Upper lobe of right lung (tissue), 1 donor: ENCODE measurements at regions not wholly inside any gene's neighbourhood (a gene's known extent, or its start where the extent isn't known, plus 50 kb on each side); places are given as distances from the start of the nearest gene placed in this dataset.

Source experiments
- ATAC-seq: fragments of 200-7000 bp; cut with Tn5 transposase; one replicate; pipeline ENCODE4 v1.9.1; 2020; ENCODE audit warnings: mild to moderate bottlenecking, moderate library complexity
- DNase-seq: peaks from one replicate; pipeline ENCODE4 v3.0.0-alpha.2; 2020
- H3K27ac ChIP-seq: fragments of 200-600 bp; one replicate; pipeline ENCODE4 v1.8.0; 2022
- H3K27me3 ChIP-seq: fragments of 200-600 bp; one replicate; pipeline ENCODE4 v1.8.0; 2022; ENCODE audit warnings: mild to moderate bottlenecking
- H3K36me3 ChIP-seq: fragments of 200-600 bp; one replicate; pipeline ENCODE4 v1.8.0; 2022
- H3K4me1 ChIP-seq: fragments of 200-600 bp; one replicate; pipeline ENCODE4 v1.8.0; 2022
- H3K4me3 ChIP-seq: fragments of 200-600 bp; one replicate; pipeline ENCODE4 v1.8.0; 2022; ENCODE audit warnings: mild to moderate bottlenecking
- H3K9me3 ChIP-seq: fragments of 200-600 bp; one replicate; pipeline ENCODE4 v1.8.0; 2022
- intact Hi-C: fragments of 100-400 bp; cut with DNase I; formaldehyde crosslinking; loops from one replicate; pipeline ENCODE4 v1.11.0; 2022
- TF ChIP-seq, protein P1 (sequence below): fragments of 200-600 bp; IDR thresholded peaks from one replicate; pipeline ENCODE4 v1.8.0; 2022; ENCODE audit warnings: antibody characterized with exemption
- donor health status: DM: no; HTN: yes; CAD: no; lungs with severe emphysema.

DNA sequence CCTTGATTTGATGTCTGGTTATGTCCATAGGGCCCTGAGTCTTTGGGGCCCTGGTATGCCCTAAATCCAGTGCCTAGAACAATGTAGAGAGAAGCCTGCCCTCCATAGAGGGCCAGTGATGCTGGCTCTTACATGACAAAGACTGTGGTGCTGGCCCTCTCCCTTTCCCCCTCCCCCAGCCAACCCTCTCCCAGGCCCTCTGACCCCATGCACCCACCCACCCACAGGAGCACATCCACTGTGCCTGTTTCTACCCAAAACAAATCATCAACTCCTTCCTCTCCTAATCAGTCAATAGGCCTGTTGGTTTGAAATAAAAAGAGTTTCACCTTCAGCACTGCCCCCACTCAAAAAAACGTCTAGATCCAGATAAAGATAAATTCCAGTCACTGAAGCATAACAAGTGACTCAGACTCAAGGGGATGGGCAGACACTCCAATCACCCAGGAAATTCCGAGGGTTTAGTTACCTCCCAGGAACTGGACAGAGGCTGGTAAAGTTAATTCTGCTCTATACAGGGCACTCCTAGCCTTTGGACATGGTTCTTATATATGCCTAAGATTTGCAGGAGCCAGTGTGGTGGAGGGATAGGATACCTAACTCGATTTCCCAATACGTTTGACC lies 144.8 kb upstream of the VANGL1 start:
- TF ChIP-seq, protein P1, sequence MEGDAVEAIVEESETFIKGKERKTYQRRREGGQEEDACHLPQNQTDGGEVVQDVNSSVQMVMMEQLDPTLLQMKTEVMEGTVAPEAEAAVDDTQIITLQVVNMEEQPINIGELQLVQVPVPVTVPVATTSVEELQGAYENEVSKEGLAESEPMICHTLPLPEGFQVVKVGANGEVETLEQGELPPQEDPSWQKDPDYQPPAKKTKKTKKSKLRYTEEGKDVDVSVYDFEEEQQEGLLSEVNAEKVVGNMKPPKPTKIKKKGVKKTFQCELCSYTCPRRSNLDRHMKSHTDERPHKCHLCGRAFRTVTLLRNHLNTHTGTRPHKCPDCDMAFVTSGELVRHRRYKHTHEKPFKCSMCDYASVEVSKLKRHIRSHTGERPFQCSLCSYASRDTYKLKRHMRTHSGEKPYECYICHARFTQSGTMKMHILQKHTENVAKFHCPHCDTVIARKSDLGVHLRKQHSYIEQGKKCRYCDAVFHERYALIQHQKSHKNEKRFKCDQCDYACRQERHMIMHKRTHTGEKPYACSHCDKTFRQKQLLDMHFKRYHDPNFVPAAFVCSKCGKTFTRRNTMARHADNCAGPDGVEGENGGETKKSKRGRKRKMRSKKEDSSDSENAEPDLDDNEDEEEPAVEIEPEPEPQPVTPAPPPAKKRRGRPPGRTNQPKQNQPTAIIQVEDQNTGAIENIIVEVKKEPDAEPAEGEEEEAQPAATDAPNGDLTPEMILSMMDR, result no peak
- Histone ChIP-seq H3K9me3 (no peaks in the 10 kb centered on the region), H3K36me3 (no peaks in the 10 kb centered on the region), H3K27me3 (no peaks in the 10 kb centered on the region), H3K4me1 (no peaks in the 10 kb centered on the region), H3K27ac (no peak overlapping the region), H3K4me3 (no peak overlapping the region)
- ATAC-seq (peak; percentile 40), DNase-seq (no peak)
- intact Hi-C loops, result no loop called here

DNA sequence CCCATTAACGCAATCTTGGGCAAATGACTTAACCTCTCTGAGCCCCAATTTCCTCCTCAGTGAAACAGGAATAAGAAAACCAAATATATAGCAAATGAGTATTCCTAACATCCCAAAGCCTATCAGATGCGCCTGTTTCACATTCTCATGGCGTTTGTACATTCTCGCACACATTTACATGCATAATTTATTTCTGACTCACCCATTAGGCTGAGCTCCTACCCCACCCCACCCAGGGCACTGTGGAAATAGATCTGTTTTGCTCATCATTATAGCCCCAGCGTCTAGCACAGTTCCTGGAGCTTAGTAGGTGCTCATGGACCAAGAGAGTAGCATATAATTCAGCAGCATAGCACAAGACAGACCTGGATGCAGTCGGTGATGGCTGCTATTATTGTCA lies 146.1 kb upstream of the VANGL1 start:
- intact Hi-C loops, result no loop called here
- H3K27ac ChIP-seq, result no peak overlapping the region
- no peaks in the 10 kb centered on the region for H3K4me1 ChIP-seq
- H3K4me3 ChIP-seq, result no peak overlapping the region
- H3K9me3 ChIP-seq, result no peaks in the 10 kb centered on the region
- no peaks in the 10 kb centered on the region for H3K36me3 ChIP-seq
- TF ChIP-seq, protein P1, result no peak
- no peak for ATAC-seq
- H3K27me3 ChIP-seq, result no peaks in the 10 kb centered on the region
- DNase-seq, result no peak

DNA sequence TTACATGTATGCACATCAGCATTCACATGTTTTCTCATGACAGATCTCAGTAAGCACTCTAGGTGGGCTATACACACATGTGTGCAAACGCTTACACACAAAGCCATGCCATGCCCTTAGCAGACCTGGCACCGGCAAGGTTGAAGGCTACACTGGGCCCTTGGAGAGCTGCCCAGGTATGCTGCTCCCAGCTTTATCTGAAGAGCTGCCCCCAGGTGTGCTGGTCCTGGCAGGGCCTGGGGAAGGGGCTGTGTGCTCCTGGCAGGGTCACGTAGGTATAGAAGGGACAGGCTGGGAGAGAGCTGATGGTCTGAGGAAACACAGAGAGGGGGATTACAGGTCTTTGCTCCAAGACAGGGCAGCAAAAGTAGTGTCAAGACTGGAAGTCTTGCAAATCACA lies 146.7 kb upstream of the VANGL1 start:
- intact Hi-C loops, result no loop called here
- Histone ChIP-seq H3K27me3 (no peaks in the 10 kb centered on the region), H3K27ac (no peak overlapping the region), H3K4me3 (no peak overlapping the region), H3K9me3 (no peaks in the 10 kb centered on the region), H3K36me3 (no peaks in the 10 kb centered on the region), H3K4me1 (no peaks in the 10 kb centered on the region)
- TF ChIP-seq, protein P1, result no peak
- no peak for ATAC-seq
- DNase-seq, result no peak

DNA sequence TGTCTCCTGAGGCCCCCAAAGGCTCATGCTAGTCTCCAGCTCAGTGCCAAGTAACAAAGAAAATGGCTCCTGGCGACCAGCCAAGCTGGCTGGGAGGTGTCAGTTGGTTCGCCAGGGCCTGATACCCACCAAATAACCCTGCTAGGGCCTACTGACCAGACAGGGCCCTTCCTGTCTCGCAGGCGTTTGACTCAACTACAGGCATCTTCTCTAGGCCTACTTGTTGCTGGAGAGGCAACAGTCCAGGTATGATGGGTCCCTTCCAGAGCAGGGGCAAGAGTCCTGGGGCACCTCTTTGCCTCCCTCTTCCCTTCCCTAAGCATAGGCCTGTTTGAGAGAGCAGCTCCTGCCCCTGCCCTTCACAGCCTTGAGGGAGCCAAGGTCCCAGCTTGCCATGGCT lies 147.9 kb upstream of the VANGL1 start:
- H3K4me1 ChIP-seq, result no peaks in the 10 kb centered on the region
- H3K27ac ChIP-seq, result no peak overlapping the region
- no peak for ATAC-seq
- TF ChIP-seq, protein P1, result no peak
- DNase-seq, result no peak
- intact Hi-C loops, result no loop called here
- no peak overlapping the region for H3K4me3 ChIP-seq
- H3K9me3 ChIP-seq, result no peaks in the 10 kb centered on the region
- H3K36me3 ChIP-seq, result no peaks in the 10 kb centered on the region
- H3K27me3 ChIP-seq, result no peaks in the 10 kb centered on the region

DNA sequence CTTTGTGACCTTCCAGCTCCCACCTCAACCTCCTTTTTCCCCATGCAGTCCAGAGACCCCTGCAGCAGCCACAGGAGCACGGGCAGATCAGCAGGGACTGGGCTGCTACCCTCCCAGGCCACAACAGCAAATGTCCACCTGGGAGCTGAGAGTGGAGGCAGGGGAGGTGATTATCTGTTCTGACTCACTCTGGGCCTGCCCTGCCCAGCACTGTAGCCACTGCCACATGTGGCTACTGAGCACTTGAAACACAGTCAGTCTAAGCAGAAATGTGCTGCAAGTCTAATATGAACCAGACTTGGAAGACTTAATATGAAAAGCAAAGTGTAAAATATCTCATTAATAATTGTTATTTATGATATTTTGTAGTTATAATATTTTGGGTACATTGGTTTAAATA lies 148.9 kb upstream of the VANGL1 start:
- DNase-seq (no peak), ATAC-seq (no peak)
- intact Hi-C loops, result no loop called here
- Histone ChIP-seq H3K27ac (no peak overlapping the region), H3K9me3 (no peaks in the 10 kb centered on the region), H3K36me3 (no peaks in the 10 kb centered on the region), H3K4me3 (no peak overlapping the region), H3K4me1 (no peaks in the 10 kb centered on the region), H3K27me3 (no peaks in the 10 kb centered on the region)
- TF ChIP-seq, protein P1, result no peak

DNA sequence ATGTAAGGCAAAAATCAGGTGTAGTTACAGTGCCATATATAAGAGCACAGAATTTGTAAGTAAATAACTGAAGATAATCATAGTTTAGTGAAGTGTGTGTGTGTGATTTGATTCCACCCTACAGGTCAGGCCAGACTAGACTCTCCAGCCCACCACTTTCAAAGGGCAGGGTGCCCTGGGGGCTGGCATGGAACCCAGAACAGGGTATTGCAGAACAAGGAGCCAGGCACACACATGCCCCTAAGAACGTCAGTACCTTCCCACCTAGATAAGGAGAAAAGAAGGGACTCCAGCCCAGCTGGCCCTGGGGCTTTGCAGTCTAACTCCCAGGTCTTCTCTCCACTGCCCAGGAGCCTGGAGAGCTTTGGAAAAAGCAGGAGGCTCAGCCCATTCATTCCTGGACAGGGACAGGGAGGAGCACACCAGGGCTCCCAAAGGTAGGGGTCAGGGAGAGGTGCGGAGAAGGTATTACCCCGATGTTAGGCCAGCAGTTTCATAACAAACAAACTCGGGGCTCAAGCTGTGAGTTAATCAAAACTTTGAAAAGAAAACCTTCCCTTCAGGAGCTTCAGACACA lies 149.7 kb upstream of the VANGL1 start:
- H3K27me3 ChIP-seq, result no peaks in the 10 kb centered on the region
- no peak overlapping the region for H3K4me3 ChIP-seq
- no peak overlapping the region for H3K27ac ChIP-seq
- H3K9me3 ChIP-seq, result no peaks in the 10 kb centered on the region
- no peaks in the 10 kb centered on the region for H3K4me1 ChIP-seq
- intact Hi-C loops, result no loop called here
- DNase-seq (no peak), ATAC-seq (no peak)
- H3K36me3 ChIP-seq, result no peaks in the 10 kb centered on the region
- TF ChIP-seq, protein P1, result no peak
